ENCODE measurements at regions not wholly inside any gene's neighbourhood (a gene's known extent, or its start where the extent isn't known, plus 50 kb on each side); places are given as distances from the start of the nearest gene placed in this dataset.
A peak's percentile ranks its signal among the peaks of the same experiment; 100 is the strongest.

DNA sequence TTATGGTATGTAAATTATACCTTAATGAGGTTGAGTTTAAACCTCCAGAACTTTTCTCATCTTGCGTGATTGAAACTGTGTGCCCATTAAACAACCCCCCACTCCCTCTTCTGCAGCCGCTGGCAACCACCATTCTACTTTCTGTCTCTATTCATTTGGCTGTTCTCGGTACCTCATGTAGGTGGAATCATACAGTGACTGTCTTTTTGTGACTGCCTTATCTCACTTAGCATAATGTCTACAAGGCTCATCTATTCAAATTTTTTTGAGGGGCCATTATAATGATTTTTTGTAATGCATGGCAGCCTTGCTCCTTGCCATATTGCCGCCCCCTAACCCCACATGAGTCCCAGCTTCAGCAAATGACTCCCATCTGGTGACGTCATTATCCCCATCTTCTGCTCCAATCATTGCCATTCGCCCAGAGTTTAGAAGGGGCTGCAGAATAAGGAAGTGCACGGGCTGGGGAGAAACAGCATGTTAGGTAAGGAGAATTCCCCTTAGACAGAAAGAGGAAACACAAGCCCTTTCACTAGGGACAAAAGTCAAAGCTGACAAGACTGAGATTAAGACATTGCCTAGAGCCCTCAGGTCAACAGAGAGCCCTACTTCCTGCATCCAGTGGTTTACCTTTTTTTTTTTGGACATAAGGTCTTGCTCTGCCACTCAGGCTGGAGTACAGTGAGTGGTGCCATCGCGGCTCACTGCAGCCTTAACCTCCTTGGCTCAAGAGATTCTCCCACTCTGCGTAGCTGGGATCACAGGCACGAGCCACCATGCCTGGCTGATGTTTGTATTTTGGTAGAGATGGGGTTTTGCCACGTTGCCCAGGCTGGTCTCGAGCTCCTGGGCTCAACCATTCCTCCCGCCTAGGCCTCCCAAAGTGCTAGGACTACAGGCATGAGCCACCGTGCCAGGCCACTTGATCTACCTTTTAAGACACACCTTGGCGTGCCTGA is 78.4 kb upstream of the ERRFI1 start:
- CTCF ChIA-PET = interaction anchor here (0.6 to 1.0 kb wide), 3 partner anchors 48 to 144 kb away, joined by 4 to 5 read pairs (median 5); no protein-coding TSS in a partner anchor
- no peak overlapping the region for H3K27ac ChIP-seq
- POLR2A ChIA-PET (ENCODE audit: low non-redundant PET) = no interaction called here
- TF ChIP-seq CTCF (conservative IDR thresholded peaks at IDR 0.05; ENCODE audit: low read depth) = no peak
- no peak for DNase-seq (ENCODE audit: low spot score)

DNA sequence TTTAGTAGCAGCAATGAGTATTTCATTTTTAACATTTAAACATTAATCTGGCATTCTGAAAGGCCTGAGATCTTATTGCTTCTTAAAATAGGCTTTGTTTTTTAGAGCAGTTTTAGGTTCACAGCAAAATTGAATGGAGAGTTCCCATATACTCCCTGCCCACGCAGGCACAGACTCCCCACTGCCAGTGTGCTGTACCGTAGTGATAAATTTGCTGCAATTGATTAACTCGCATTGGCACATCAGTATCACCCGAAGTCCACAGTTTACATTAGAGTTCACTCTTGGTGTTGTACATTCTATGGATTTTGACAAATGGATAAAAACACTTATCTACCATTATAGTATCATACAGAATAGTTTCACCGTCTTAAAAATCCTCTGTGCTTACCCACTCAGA is 71.8 kb upstream of the ERRFI1 start:
- ChIA-PET POLR2A (ENCODE audit: low non-redundant PET) (interaction anchor here (0.5 kb wide), 1 partner anchor 53 kb away, joined by 3 read pairs; no protein-coding TSS in a partner anchor), CTCF (interaction anchor here (0.6 to 1.3 kb wide), 3 partner anchors 20 to 1366 kb away, joined by 3 read pairs; no protein-coding TSS in a partner anchor)
- TF ChIP-seq CTCF (conservative IDR thresholded peaks at IDR 0.05; ENCODE audit: low read depth) = no peak
- DNase-seq (ENCODE audit: low spot score) = no peak
- no peak overlapping the region for H3K27ac ChIP-seq

DNA sequence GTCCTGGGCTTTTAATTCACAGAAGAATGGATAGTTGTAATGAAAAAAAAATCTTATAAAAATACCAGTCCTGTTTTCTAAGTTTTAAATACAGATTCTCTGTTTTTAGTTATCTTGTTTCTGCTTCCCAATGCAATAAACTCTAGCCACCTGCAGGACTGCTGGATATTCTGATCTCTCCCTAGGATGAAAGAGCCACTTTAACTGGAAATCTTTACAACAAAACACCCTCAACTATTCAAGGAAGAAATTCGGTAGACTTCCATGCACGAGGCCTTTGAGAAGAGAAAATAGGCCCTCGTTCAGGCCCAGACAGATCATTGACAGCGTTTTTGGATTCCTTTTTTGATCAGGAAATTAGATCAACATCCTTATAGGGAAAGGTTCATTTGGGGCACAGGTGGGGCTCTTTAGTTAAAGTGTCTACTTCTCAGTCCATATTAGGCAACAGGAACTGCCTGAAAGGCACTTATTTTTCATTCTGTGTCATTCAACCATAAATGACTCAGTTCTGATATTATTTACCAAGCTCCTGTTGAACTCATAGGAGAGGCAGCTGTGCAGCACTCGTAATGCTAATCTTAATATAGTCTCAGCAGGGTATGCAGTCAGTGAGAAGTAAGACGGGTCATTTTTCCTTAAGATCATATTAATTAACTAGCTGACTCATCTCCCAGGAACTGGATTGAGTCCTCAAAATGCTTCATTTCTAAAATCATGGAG is 71.1 kb upstream of the ERRFI1 start:
- no peak for TF ChIP-seq CTCF (conservative IDR thresholded peaks at IDR 0.05; ENCODE audit: low read depth)
- no peak overlapping the region for H3K27ac ChIP-seq
- POLR2A ChIA-PET (ENCODE audit: low non-redundant PET) = interaction anchor here (0.5 kb wide), 1 partner anchor 52 kb away, joined by 3 read pairs; no protein-coding TSS in a partner anchor
- CTCF ChIA-PET = interaction anchor here (0.6 to 1.3 kb wide), 4 partner anchors 19 to 1365 kb away, joined by 3 read pairs; no protein-coding TSS in a partner anchor
- DNase-seq (ENCODE audit: low spot score) = peak; percentile 87

DNA sequence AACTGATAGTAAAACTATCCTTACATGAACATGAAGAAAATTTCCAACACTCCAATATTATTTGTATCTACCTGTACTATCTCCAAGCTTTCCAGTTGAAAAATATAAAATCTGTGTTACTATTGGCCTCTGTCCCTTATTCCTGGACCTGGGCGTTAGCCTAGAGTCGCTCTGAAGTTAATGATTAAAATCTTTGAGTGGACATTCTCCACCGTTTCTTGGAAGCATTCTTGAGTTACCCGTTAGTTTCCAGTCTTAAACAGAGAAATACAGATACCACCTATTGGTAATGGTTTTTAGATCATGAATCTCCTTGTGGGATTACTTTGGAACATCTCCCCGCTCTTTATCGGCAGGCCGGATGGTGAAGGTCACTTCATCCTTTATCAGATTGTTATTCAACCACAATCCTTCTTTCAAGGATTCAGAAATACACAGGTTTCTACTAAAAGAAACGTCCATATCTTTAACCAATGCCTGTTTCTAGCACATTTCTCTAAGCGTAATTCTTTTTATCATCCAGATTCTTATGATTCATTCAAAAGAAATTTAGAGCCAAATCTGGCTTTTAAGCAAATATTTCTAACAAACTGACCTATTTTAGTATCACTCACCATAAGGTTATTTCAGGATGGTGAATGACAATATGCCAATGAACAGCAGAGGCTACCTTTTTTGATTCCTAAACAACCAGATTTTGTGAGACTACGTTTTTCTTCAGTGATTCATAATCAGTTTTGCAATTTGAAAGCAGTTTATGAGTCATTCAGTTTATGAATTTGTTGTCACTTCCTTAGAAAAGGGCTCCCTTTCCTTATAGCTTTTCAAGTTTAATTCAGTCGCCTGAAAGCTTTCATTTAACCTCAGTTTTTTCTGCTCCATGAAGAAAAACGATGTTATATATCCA is 70.2 kb upstream of the ERRFI1 start:
- ChIA-PET POLR2A (ENCODE audit: low non-redundant PET) (no interaction called here), CTCF (interaction anchor here (0.6 to 1.3 kb wide), 3 partner anchors 119 to 247 kb away, joined by 3 read pairs; no protein-coding TSS in a partner anchor)
- no peak overlapping the region for H3K27ac ChIP-seq
- DNase-seq (ENCODE audit: low spot score) = peak; percentile 66
- no peak for TF ChIP-seq CTCF (conservative IDR thresholded peaks at IDR 0.05; ENCODE audit: low read depth)

GRCh38 chr1:8095584-8095983 is 69.5 kb upstream of the ERRFI1 start:
- ChIA-PET CTCF (no interaction called here), POLR2A (ENCODE audit: low non-redundant PET) (no interaction called here)
- no peak for DNase-seq (ENCODE audit: low spot score)
- H3K27ac ChIP-seq = no peak overlapping the region
- no peak for TF ChIP-seq CTCF (conservative IDR thresholded peaks at IDR 0.05; ENCODE audit: low read depth)

Measured in RWPE1 (cell line).